OCI-LY7 (cell line): ENCODE measurements at regions not wholly inside any gene's neighbourhood (a gene's known extent, or its start where the extent isn't known, plus 50 kb on each side); places are given as distances from the start of the nearest gene placed in this dataset.

ENCODE experiments used
- CTCF ChIP-seq: fragments of 200-600 bp; sonication (generic); conservative IDR thresholded peaks from 2 replicates; pipeline ENCODE4 v1.5.1; 2014; ENCODE audit warnings: mild to moderate bottlenecking, antibody characterized with exemption, low read length, moderate library complexity, mixed read lengths
- EZH2phosphoT487 ChIP-seq: fragments of 200-600 bp; sonication (generic); IDR thresholded peaks from 2 replicates; pipeline ENCODE4 v1.6.1; 2018; ENCODE audit warnings: low read depth, borderline replicate concordance, mild to moderate bottlenecking, mixed run types, antibody characterized with exemption, low read length, moderate library complexity, mixed read lengths

- no peak for TF ChIP-seq CTCF
- TF ChIP-seq EZH2phosphoT487 = no peak
These were observed 374.9 kb upstream of the TGFBR2 start for GRCh38 chr3:30231277-30232141.
